ENCODE measurements at regions not wholly inside any gene's neighbourhood (a gene's known extent, or its start where the extent isn't known, plus 50 kb on each side); places are given as distances from the start of the nearest gene placed in this dataset.

- Mint-ChIP-seq H3K36me3 (no peaks in the 10 kb centered on the region), H3K27ac (no peak overlapping the region), H3K4me3 (no peak overlapping the region), H3K27me3 (ENCODE audit: low read depth) (no peaks in the 10 kb centered on the region), H3K9me3 (peaks cover 9% of the 10 kb centered on the region), H3K4me1 (peaks cover 14% of the 10 kb centered on the region)
- no peak for TF ChIP-seq CTCF (IDR thresholded peaks at IDR 0.05; ENCODE audit: unreplicated experiment)
- DNase-seq (ENCODE audit: low spot score in 2 of 2, unreplicated experiment in 2 of 2) = no peak
Measured at GRCh38 chr10:29788113-29788512, 153.3 kb upstream of the SVIL start.

GRCh38 chr10:29785701-29786100, 150.9 kb upstream of the SVIL start:
- no peak for DNase-seq (ENCODE audit: low spot score in 2 of 2, unreplicated experiment in 2 of 2)
- Mint-ChIP-seq H3K4me1 (peaks cover 17% of the 10 kb centered on the region), H3K27ac (no peak overlapping the region), H3K9me3 (peaks cover 9% of the 10 kb centered on the region), H3K36me3 (no peaks in the 10 kb centered on the region), H3K27me3 (ENCODE audit: low read depth) (no peaks in the 10 kb centered on the region), H3K4me3 (no peak overlapping the region)
- TF ChIP-seq CTCF (IDR thresholded peaks at IDR 0.05; ENCODE audit: unreplicated experiment) = no peak

GRCh38 chr10:29784175-29784773, 149.5 kb upstream of the SVIL start:
- H3K4me1 Mint-ChIP-seq = peaks cover 17% of the 10 kb centered on the region
- no peaks in the 10 kb centered on the region for H3K27me3 Mint-ChIP-seq (ENCODE audit: low read depth)
- H3K36me3 Mint-ChIP-seq = no peaks in the 10 kb centered on the region
- DNase-seq (ENCODE audit: low spot score in 2 of 2, unreplicated experiment in 2 of 2) = no peak
- H3K27ac Mint-ChIP-seq = no peak overlapping the region
- H3K9me3 Mint-ChIP-seq = peaks cover 10% of the 10 kb centered on the region
- no peak overlapping the region for H3K4me3 Mint-ChIP-seq
- TF ChIP-seq CTCF (IDR thresholded peaks at IDR 0.05; ENCODE audit: unreplicated experiment) = no peak

GRCh38 chr10:29783201-29783947, 148.6 kb upstream of the SVIL start:
- no peak for DNase-seq (ENCODE audit: low spot score in 2 of 2, unreplicated experiment in 2 of 2)
- no peaks in the 10 kb centered on the region for H3K27me3 Mint-ChIP-seq (ENCODE audit: low read depth)
- no peak overlapping the region for H3K4me3 Mint-ChIP-seq
- H3K36me3 Mint-ChIP-seq = no peaks in the 10 kb centered on the region
- peaks cover 12% of the 10 kb centered on the region for H3K9me3 Mint-ChIP-seq
- no peak for TF ChIP-seq CTCF (IDR thresholded peaks at IDR 0.05; ENCODE audit: unreplicated experiment)
- peaks cover 20% of the 10 kb centered on the region for H3K4me1 Mint-ChIP-seq
- no peak overlapping the region for H3K27ac Mint-ChIP-seq

- Mint-ChIP-seq H3K4me1 (peaks cover 20% of the 10 kb centered on the region), H3K4me3 (no peak overlapping the region), H3K9me3 (peaks cover 8% of the 10 kb centered on the region), H3K27me3 (ENCODE audit: low read depth) (no peaks in the 10 kb centered on the region), H3K27ac (peak overlapping the region; percentile 53), H3K36me3 (no peaks in the 10 kb centered on the region)
- DNase-seq (ENCODE audit: low spot score in 2 of 2, unreplicated experiment in 2 of 2) = no peak
- TF ChIP-seq CTCF (IDR thresholded peaks at IDR 0.05; ENCODE audit: unreplicated experiment) = no peak
Measured at GRCh38 chr10:29780639-29781038, 145.9 kb upstream of the SVIL start.

Measured in mesothelial cell of epicardium (in vitro differentiated cells).